GM12874 (cell line): ENCODE measurements at regions not wholly inside any gene's neighbourhood (a gene's known extent, or its start where the extent isn't known, plus 50 kb on each side); places are given as distances from the start of the nearest gene placed in this dataset.

Experiments used
- CTCF ChIP-seq: IDR thresholded peaks from 2 replicates; pipeline ENCODE4 v1.5.1; 2011; ENCODE audit warnings: low read depth, mild to moderate bottlenecking, control low read depth, low read length, moderate library complexity; ENCODE audit not compliant: insufficient read depth

GRCh38 chr4:188934320-188934962, 795.2 kb downstream of the TRIML1 start:
- no peak for TF ChIP-seq CTCF

GRCh38 chr4:188941524-188942119, 802.4 kb downstream of the TRIML1 start:
- no peak for TF ChIP-seq CTCF

GRCh38 chr4:188942606-188943005, 803.4 kb downstream of the TRIML1 start:
- TF ChIP-seq CTCF, result no peak

GRCh38 chr4:188949596-188949995, 810.4 kb downstream of the TRIML1 start:
- TF ChIP-seq CTCF, result no peak

- TF ChIP-seq CTCF, result no peak
Observed at GRCh38 chr4:188955066-188955465, 815.8 kb downstream of the TRIML1 start.

- no peak for TF ChIP-seq CTCF
Observed at GRCh38 chr4:188956566-188956965, 817.3 kb downstream of the TRIML1 start.

- TF ChIP-seq CTCF, result no peak
Observed at GRCh38 chr4:188958346-188958745, 819.1 kb downstream of the TRIML1 start.
